SK-N-SH (cell line): ENCODE measurements at regions not wholly inside any gene's neighbourhood (a gene's known extent, or its start where the extent isn't known, plus 50 kb on each side); places are given as distances from the start of the nearest gene placed in this dataset.

Experiments used
- CTCF ChIA-PET: fragments of 300-600, 350-600 bp; formaldehyde crosslinking; extraction: SDS; loops from one replicate; lab custom pipeline; 2021; lab: Yijun Ruan, JAX
- POLR2A ChIA-PET: fragments of 350-600 bp; sonication (Branson Sonifier 250); formaldehyde crosslinking; extraction: SDS; loops from one replicate; lab custom pipeline; 2020; ENCODE audit warnings: antibody characterized with exemption, inconsistent platforms; lab: Yijun Ruan, JAX
- DNase-seq: peaks from one replicate; pipeline ENCODE4 v3.0.0; 2012
- H2AFZ ChIP-seq: fragments of 200-600 bp; sonication (generic); 2 replicates; pipeline ENCODE4 v1.8.1; 2016; ENCODE audit warnings: antibody characterized with exemption, mild to moderate bottlenecking, low read depth
- H3F3A ChIP-seq: fragments of 200-600 bp; sonication (generic); replicated peaks from 2 replicates; pipeline ENCODE3; 2016; ENCODE audit warnings: antibody characterized with exemption, mild to moderate bottlenecking; ENCODE audit not compliant: insufficient read depth
- H3K27ac ChIP-seq, 2 experiments: fragments of 200-500 bp in 1 of 2; fragments of 200-600 bp in 1 of 2; sonication (Bioruptor generic) in 1 of 2; sonication (generic), shearing (Covaris generic) in 1 of 2; 2 replicates each; pipeline versions ENCODE4 v1.5.1 to v1.6.1; 2014 to 2016; ENCODE audit warnings: low read depth in 2 of 2, inconsistent platforms in 1 of 2, low read length in 1 of 2, mild to moderate bottlenecking in 1 of 2, mixed read lengths in 1 of 2
- H3K27me3 ChIP-seq: fragments of 200-600 bp; sonication (generic), shearing (Covaris generic); 2 replicates; pipeline ENCODE4 v1.6.1; 2016; ENCODE audit warnings: mixed run types; ENCODE audit not compliant: insufficient read depth
- H3K36me3 ChIP-seq, 2 experiments: fragments of 200-500 bp in 1 of 2; fragments of 200-600 bp in 1 of 2; sonication (Bioruptor generic) in 1 of 2; sonication (generic) in 1 of 2; replicated peaks in 1 of 2; 2 replicates each; pipeline versions ENCODE3 to v1.5.1; 2014 to 2016; ENCODE audit warnings: low read length in 1 of 2, mild to moderate bottlenecking in 1 of 2; ENCODE audit not compliant: insufficient read depth in 2 of 2, control insufficient read depth in 1 of 2
- H3K4me1 ChIP-seq, 2 experiments: fragments of 200-500 bp in 1 of 2; fragments of 200-600 bp in 1 of 2; sonication (Bioruptor generic) in 1 of 2; sonication (generic), shearing (Covaris generic) in 1 of 2; 2 replicates each; pipeline versions ENCODE4 v1.5.1 to v1.6.1; 2014 to 2016; ENCODE audit warnings: low read depth in 1 of 2, low read length in 1 of 2, mixed run types in 1 of 2; ENCODE audit not compliant: insufficient read depth in 2 of 2, control insufficient read depth in 1 of 2
- H3K4me2 ChIP-seq: fragments of 200-600 bp; sonication (generic), shearing (Covaris generic); 2 replicates; pipeline ENCODE4 v1.6.1; 2017; ENCODE audit warnings: mixed run types
- H3K4me3 ChIP-seq, 2 experiments: fragments of 200-500 bp in 1 of 2; fragments of 200-600 bp in 1 of 2; sonication (Bioruptor generic) in 1 of 2; sonication (generic), shearing (Covaris generic) in 1 of 2; 2 replicates each; pipeline versions ENCODE4 v1.5.1 to v1.8.1; 2014 to 2016; ENCODE audit warnings: low read depth in 2 of 2, inconsistent platforms in 1 of 2, low read length in 1 of 2, mild to moderate bottlenecking in 1 of 2, mixed read lengths in 1 of 2, moderate library complexity in 1 of 2
- H3K79me2 ChIP-seq: fragments of 200-600 bp; sonication (generic); 2 replicates; pipeline ENCODE4 v1.8.1; 2017; ENCODE audit warnings: mild to moderate bottlenecking; ENCODE audit not compliant: insufficient read depth
- H3K9ac ChIP-seq: fragments of 200-600 bp; sonication (generic); 2 replicates; pipeline ENCODE4 v1.6.1; 2017; ENCODE audit warnings: mixed run types
- H3K9me2 ChIP-seq: fragments of 200-600 bp; sonication (generic); 2 replicates; pipeline ENCODE4 v1.6.1; 2017; ENCODE audit warnings: mixed run types
- H3K9me3 ChIP-seq: fragments of 200-600 bp; sonication (generic); 2 replicates; pipeline ENCODE4 v1.6.1; 2017; ENCODE audit warnings: mixed run types, mild to moderate bottlenecking, moderate library complexity
- H4K20me1 ChIP-seq: fragments of 200-600 bp; sonication (generic); 2 replicates; pipeline ENCODE4 v1.6.1; 2017; ENCODE audit warnings: mild to moderate bottlenecking, mixed run types; ENCODE audit not compliant: insufficient read depth
- CHD2 ChIP-seq: fragments of 150-350 bp; IDR thresholded peaks from 2 replicates; pipeline ENCODE4 v1.6.1; 2018; ENCODE audit warnings: low read length; ENCODE audit not compliant: partially characterized antibody
- EZH2phosphoT487 ChIP-seq: fragments of 200-600 bp; sonication (generic); IDR thresholded peaks from 2 replicates; pipeline ENCODE4 v1.6.1; 2017; ENCODE audit warnings: low read depth, mixed run types, mild to moderate bottlenecking, antibody characterized with exemption, moderate library complexity, borderline replicate concordance
- GATA2 ChIP-seq: sonication (generic); formaldehyde crosslinking; IDR thresholded peaks from 2 replicates; pipeline ENCODE4 v1.5.0; 2020; ENCODE audit warnings: mild to moderate bottlenecking, missing genetic modification reagents
- MXI1 ChIP-seq: IDR thresholded peaks from 2 replicates; pipeline ENCODE4 v1.6.1; 2012; ENCODE audit warnings: mild to moderate bottlenecking, low read depth, low read length, improper control_type of control experiment
- NFIC ChIP-seq: IDR thresholded peaks from 2 replicates; pipeline ENCODE4 v1.4.0; 2012; ENCODE audit warnings: borderline replicate concordance
- NRF1 ChIP-seq: IDR thresholded peaks from 2 replicates; pipeline ENCODE4 v1.6.1; 2012; ENCODE audit warnings: low read depth, mild to moderate bottlenecking, low read length
- REST ChIP-seq: IDR thresholded peaks from 2 replicates; pipeline ENCODE4 v1.6.1; 2012; ENCODE audit warnings: mild to moderate bottlenecking, low read depth, low read length, moderate library complexity
- TCF12 ChIP-seq: IDR thresholded peaks from 2 replicates; pipeline ENCODE4 v1.4.0; 2012
- TEAD4 ChIP-seq: IDR thresholded peaks from 2 replicates; pipeline ENCODE4 v1.4.0; 2012; ENCODE audit warnings: mild to moderate bottlenecking, borderline replicate concordance; ENCODE audit not compliant: insufficient read depth
- WGBS: methylation state at CpG from one replicate; pipeline ENCODE4 v1.1.6; 2017; ENCODE audit warnings: low lambda C conversion rate; 5-methylcytosine and 5-hydroxymethylcytosine counted together
- TF ChIP-seq, protein P1 (sequence below): IDR thresholded peaks from 2 replicates; pipeline ENCODE4 v1.4.0; 2012; ENCODE audit warnings: low read depth, borderline replicate concordance
- TF ChIP-seq, protein P2 (sequence below): IDR thresholded peaks from 2 replicates; pipeline ENCODE4; 2012

GRCh38 chr6:71579902-71580301 is 291.3 kb downstream of the OGFRL1 start:
- DNase-seq = no peak
- CTCF ChIA-PET = no interaction called here
- Histone ChIP-seq H3K27me3 (no peaks in the 10 kb centered on the region), H4K20me1 (no peaks in the 10 kb centered on the region), H3K9ac (no peak overlapping the region), H3K36me3 (no peaks in the 10 kb centered on the region), H3K4me3 (no peak overlapping the region), H3K27ac (no peak overlapping the region), H3F3A (no peaks in the 10 kb centered on the region), H3K4me2 (no peak overlapping the region)
- WGBS = 48% methylated on average over 1 of the region's 1 CpG
- TF ChIP-seq TCF12 = no peak
- no peak for TF ChIP-seq GATA2 (CRISPR knock-in tag)
- TF ChIP-seq TEAD4 = no peak
- TF ChIP-seq, protein P1, sequence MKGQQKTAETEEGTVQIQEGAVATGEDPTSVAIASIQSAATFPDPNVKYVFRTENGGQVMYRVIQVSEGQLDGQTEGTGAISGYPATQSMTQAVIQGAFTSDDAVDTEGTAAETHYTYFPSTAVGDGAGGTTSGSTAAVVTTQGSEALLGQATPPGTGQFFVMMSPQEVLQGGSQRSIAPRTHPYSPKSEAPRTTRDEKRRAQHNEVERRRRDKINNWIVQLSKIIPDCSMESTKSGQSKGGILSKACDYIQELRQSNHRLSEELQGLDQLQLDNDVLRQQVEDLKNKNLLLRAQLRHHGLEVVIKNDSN = no peak
- TF ChIP-seq, all 33 proteins: peak for 0
- Histone ChIP-seq H2AFZ (no peak overlapping the region), H3K9me2 (no peaks in the 10 kb centered on the region), H3K9me3 (no peaks in the 10 kb centered on the region), H3K79me2 (no peaks in the 10 kb centered on the region), H3K4me1 (no peaks in the 10 kb centered on the region)
- POLR2A ChIA-PET = no interaction called here

DNA sequence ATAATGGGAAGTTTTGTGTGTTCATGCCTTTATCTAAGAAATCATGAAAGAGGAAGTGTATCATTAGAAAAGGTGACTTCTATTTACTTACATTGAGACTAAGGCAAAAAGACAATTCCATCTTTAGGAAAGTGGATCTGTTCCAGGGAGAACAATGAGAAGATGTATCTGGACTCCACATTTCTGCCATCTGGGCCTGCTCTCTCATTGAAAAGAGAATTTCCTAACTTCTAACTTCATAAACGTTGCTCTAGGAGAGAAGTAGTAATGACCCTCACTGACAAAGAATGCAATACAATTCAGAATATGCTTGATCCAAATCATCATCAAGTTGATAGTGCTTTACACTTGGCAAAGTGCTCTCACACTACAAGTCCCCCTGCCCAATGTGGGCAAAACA is 294.2 kb downstream of the OGFRL1 start:
- H3K4me1 ChIP-seq = no peaks in the 10 kb centered on the region
- no peaks in the 10 kb centered on the region for H3K36me3 ChIP-seq
- no peak for DNase-seq
- no peak overlapping the region for H3K9ac ChIP-seq
- no peak overlapping the region for H2AFZ ChIP-seq
- ChIA-PET CTCF (no interaction called here), POLR2A (no interaction called here)
- TF ChIP-seq CHD2 = no peak
- no peak for TF ChIP-seq NRF1
- no peak for TF ChIP-seq EZH2phosphoT487
- TF ChIP-seq, protein P2, sequence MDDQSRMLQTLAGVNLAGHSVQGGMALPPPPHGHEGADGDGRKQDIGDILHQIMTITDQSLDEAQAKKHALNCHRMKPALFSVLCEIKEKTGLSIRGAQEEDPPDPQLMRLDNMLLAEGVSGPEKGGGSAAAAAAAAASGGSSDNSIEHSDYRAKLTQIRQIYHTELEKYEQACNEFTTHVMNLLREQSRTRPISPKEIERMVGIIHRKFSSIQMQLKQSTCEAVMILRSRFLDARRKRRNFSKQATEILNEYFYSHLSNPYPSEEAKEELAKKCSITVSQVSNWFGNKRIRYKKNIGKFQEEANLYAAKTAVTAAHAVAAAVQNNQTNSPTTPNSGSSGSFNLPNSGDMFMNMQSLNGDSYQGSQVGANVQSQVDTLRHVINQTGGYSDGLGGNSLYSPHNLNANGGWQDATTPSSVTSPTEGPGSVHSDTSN = no peak
- TF ChIP-seq NFIC = no peak
- no peak for TF ChIP-seq MXI1
- TF ChIP-seq REST = no peak
- no peak overlapping the region for H3K4me3 ChIP-seq
- H4K20me1 ChIP-seq = no peaks in the 10 kb centered on the region
- no peaks in the 10 kb centered on the region for H3K79me2 ChIP-seq
- H3K9me2 ChIP-seq = no peaks in the 10 kb centered on the region
- no peak overlapping the region for H3K4me2 ChIP-seq
- 6% methylated on average over 1 of the region's 1 CpG for WGBS
- no peaks in the 10 kb centered on the region for H3K9me3 ChIP-seq
- no peaks in the 10 kb centered on the region for H3F3A ChIP-seq
- no peak overlapping the region for H3K27ac ChIP-seq
- no peaks in the 10 kb centered on the region for H3K27me3 ChIP-seq
